PFSK-1 (cell line): ENCODE measurements at regions not wholly inside any gene's neighbourhood (a gene's known extent, or its start where the extent isn't known, plus 50 kb on each side); places are given as distances from the start of the nearest gene placed in this dataset.

ENCODE experiments used
- FOXP2 ChIP-seq: optimal IDR thresholded peaks from 2 replicates; pipeline ENCODE3; 2011; ENCODE audit warnings: borderline replicate concordance, control low read depth, inconsistent platforms; ENCODE audit not compliant: insufficient read depth; ENCODE audit errors: extremely low read length, extremely low read depth
- POLR2AphosphoS5 ChIP-seq: IDR thresholded peaks from 2 replicates; pipeline ENCODE4 v1.6.1; 2012; ENCODE audit warnings: low read depth, mild to moderate bottlenecking, control low read depth, low read length, moderate library complexity
- REST ChIP-seq, 2 experiments: IDR thresholded peaks; 2 replicates each; pipeline versions ENCODE4 v1.6.1 to v1.8.0; 2011 to 2012; ENCODE audit warnings: low read depth in 2 of 2, low read length in 2 of 2, control low read depth in 1 of 2, inconsistent platforms in 1 of 2, mild to moderate bottlenecking in 1 of 2, moderate library complexity in 1 of 2; ENCODE audit not compliant: insufficient read depth in 1 of 2
- SIN3A ChIP-seq: IDR thresholded peaks from 2 replicates; pipeline ENCODE4 v1.6.1; 2012; ENCODE audit warnings: mild to moderate bottlenecking, low read length, moderate library complexity, borderline replicate concordance; ENCODE audit not compliant: insufficient read depth
- TAF1 ChIP-seq: IDR thresholded peaks from 2 replicates; pipeline ENCODE4 v1.6.1; 2012; ENCODE audit warnings: low read length, control low read depth, borderline replicate concordance; ENCODE audit not compliant: insufficient read depth

GRCh38 chr22:22420580-22420979 is 88.0 kb downstream of the ZNF280B start:
- TF ChIP-seq POLR2AphosphoS5 (no peak), FOXP2 (no peak), TAF1 (no peak), SIN3A (no peak), REST (IDR thresholded peaks at IDR 0.05; ENCODE audit: insufficient read depth in 1 of 2, low read depth in 2 of 2, low read length in 2 of 2) (no peak)

- TF ChIP-seq SIN3A (no peak), TAF1 (no peak), REST (IDR thresholded peaks at IDR 0.05; ENCODE audit: insufficient read depth in 1 of 2, low read depth in 2 of 2, low read length in 2 of 2) (no peak), FOXP2 (no peak), POLR2AphosphoS5 (no peak)
Measured at GRCh38 chr22:22421392-22421791, 87.2 kb downstream of the ZNF280B start.

GRCh38 chr22:22422629-22423112 is 85.9 kb downstream of the ZNF280B start:
- TF ChIP-seq SIN3A (no peak), POLR2AphosphoS5 (no peak), TAF1 (no peak), FOXP2 (no peak), REST (IDR thresholded peaks at IDR 0.05; ENCODE audit: insufficient read depth in 1 of 2, low read depth in 2 of 2, low read length in 2 of 2) (no peak)

GRCh38 chr22:22423681-22424080 is 84.9 kb downstream of the ZNF280B start:
- TF ChIP-seq FOXP2, result no peak

GRCh38 chr22:22424210-22424800 is 84.2 kb downstream of the ZNF280B start:
- TF ChIP-seq REST (IDR thresholded peaks at IDR 0.05; ENCODE audit: insufficient read depth in 1 of 2, low read depth in 2 of 2, low read length in 2 of 2) (no peak), POLR2AphosphoS5 (no peak), FOXP2 (no peak), TAF1 (no peak), SIN3A (no peak)

- TF ChIP-seq SIN3A (no peak), FOXP2 (no peak), TAF1 (no peak), REST (IDR thresholded peaks at IDR 0.05; ENCODE audit: insufficient read depth in 1 of 2, low read depth in 2 of 2, low read length in 2 of 2) (no peak), POLR2AphosphoS5 (no peak)
Measured at GRCh38 chr22:22424956-22425355, 83.6 kb downstream of the ZNF280B start.
